ENCODE measurements at regions not wholly inside any gene's neighbourhood (a gene's known extent, or its start where the extent isn't known, plus 50 kb on each side); places are given as distances from the start of the nearest gene placed in this dataset.

- no peaks in the 10 kb centered on the region for H3K79me2 ChIP-seq (ENCODE audit: insufficient read depth, low read length)
- H3K4me1 ChIP-seq (ENCODE audit: control insufficient read depth in 1 of 2, insufficient read depth in 2 of 2, low read length in 2 of 2) = no peaks in the 10 kb centered on the region
- no peaks in the 10 kb centered on the region for H3K9me3 ChIP-seq (ENCODE audit: control insufficient read depth in 1 of 2, insufficient read depth in 1 of 2, low read depth in 1 of 2, low read length in 2 of 2)
- no peaks in the 10 kb centered on the region for H4K20me1 ChIP-seq (ENCODE audit: insufficient read depth)
- DNase-seq (ENCODE audit: low read depth, low spot score) (no peak), ATAC-seq (no peak; the same call in 1 of the 2 replicates)
- intact Hi-C loops (cut with micrococcal nuclease) = no loop called here
- no peak overlapping the region for H3K9ac ChIP-seq (ENCODE audit: low read length)
- POLR2A ChIA-PET = no interaction called here
- CTCF ChIA-PET = no interaction called here
- H3K4me2 ChIP-seq (ENCODE audit: low read length) = no peak overlapping the region
- no peaks in the 10 kb centered on the region for H3K36me3 ChIP-seq (ENCODE audit: control insufficient read depth in 1 of 2, insufficient read depth in 2 of 2, low read length in 2 of 2)
- RAD21 ChIA-PET (ENCODE audit: low non-redundant PET in 1 of 2, low total read pairs in 2 of 2, uncharacterized antibody in 2 of 2, unreplicated experiment in 2 of 2) = no interaction called here
- TF ChIP-seq ZBTB33 (IDR thresholded peaks at IDR 0.05; ENCODE audit: extremely low read depth, insufficient replicate concordance, low read length) (no peak), FOSL1 (IDR thresholded peaks at IDR 0.05; ENCODE audit: low read depth) (no peak), ELF1 (IDR thresholded peaks at IDR 0.05; ENCODE audit: borderline replicate concordance, low read depth) (no peak), ZNF274 (IDR thresholded peaks at IDR 0.05; ENCODE audit: low read depth, low read length) (no peak), EZH2 (IDR thresholded peaks at IDR 0.05) (no peak), POLR2A (IDR thresholded peaks at IDR 0.05; ENCODE audit: borderline replicate concordance, extremely low read depth, insufficient read depth, insufficient read length) (no peak), CTCF (IDR thresholded peaks at IDR 0.05 in 2 of 3, conservative IDR thresholded peaks at IDR 0.05 in 1 of 3; ENCODE audit: borderline replicate concordance in 1 of 3, insufficient read depth in 1 of 3, low read depth in 2 of 3, low read length in 2 of 3) (no peak), JUND (IDR thresholded peaks at IDR 0.05) (no peak), EGR1 (IDR thresholded peaks at IDR 0.05; ENCODE audit: low read depth) (no peak), MAX (IDR thresholded peaks at IDR 0.05) (no peak)
- no TSS peak for BruUV-seq (replicated peaks)
- H3K27ac ChIP-seq (ENCODE audit: low read depth, low read length) = no peak overlapping the region
- no peak overlapping the region for H3K4me3 ChIP-seq (replicated peaks in 1 of 2; ENCODE audit: low read depth in 1 of 2, low read length in 2 of 2)
- no peaks in the 10 kb centered on the region; the same call in 1 of the 2 replicates for H3K27me3 ChIP-seq (ENCODE audit: insufficient read depth, low read length)
- 0 out of 2 replicates have a peak, but pooled peaks cover 3% of the 10 kb centered on the region for H3K9me2 ChIP-seq (ENCODE audit: insufficient read depth)
- H2AFZ ChIP-seq (ENCODE audit: low read depth, low read length, poor library complexity, severe bottlenecking) = no peak overlapping the region
Observed at GRCh38 chr7:24227603-24228359, 56.2 kb upstream of the NPY start.
